Activated CD8-positive, alpha-beta T cell treated with anti-CD3 and anti-CD28 coated beads for 36 hours (primary cell): ENCODE measurements at regions not wholly inside any gene's neighbourhood (a gene's known extent, or its start where the extent isn't known, plus 50 kb on each side); places are given as distances from the start of the nearest gene placed in this dataset.
"Not testable (repeated sequence)": the region's sequence is repeated elsewhere in the genome, so short reads cannot be mapped to it uniquely, and the experiment has no call there.

Source experiments
- ATAC-seq: fragments of 200-7000 bp; cut with Tn5 transposase; one replicate; pipeline ENCODE4 v1.10.0; 2021; ENCODE audit warnings: mild to moderate bottlenecking, moderate library complexity
- CTCF ChIA-PET: fragments of 350-600 bp; sonication (Branson Sonifier 250); formaldehyde crosslinking; loops from one replicate; lab custom pipeline; 2021; ENCODE audit warnings: antibody characterized with exemption; lab: Charles Lee
- POLR2A ChIA-PET: fragments of 350-600 bp; sonication (Branson Sonifier 250); formaldehyde crosslinking; loops from one replicate; lab custom pipeline; 2021; ENCODE audit warnings: antibody characterized with exemption; lab: Charles Lee
- DNase-seq: peaks from one replicate; pipeline ENCODE4 v3.0.0-alpha.2; 2020
- H3K27ac Mint-ChIP-seq: one replicate; pipeline ENCODE4 v1.8.0; 2021; ENCODE audit warnings: mild to moderate bottlenecking, mixed read lengths
- H3K27me3 Mint-ChIP-seq: one replicate; pipeline ENCODE4 v1.8.0; 2021; ENCODE audit warnings: mixed read lengths
- H3K36me3 Mint-ChIP-seq: one replicate; pipeline ENCODE4 v1.8.0; 2021; ENCODE audit warnings: low read depth, mixed read lengths
- H3K4me1 Mint-ChIP-seq: one replicate; pipeline ENCODE4 v1.8.0; 2021; ENCODE audit warnings: low read depth, mixed read lengths
- H3K4me3 Mint-ChIP-seq: one replicate; pipeline ENCODE4 v1.8.0; 2021; ENCODE audit warnings: mild to moderate bottlenecking, moderate library complexity, mixed read lengths
- H3K9me3 Mint-ChIP-seq: one replicate; pipeline ENCODE4 v1.8.0; 2021; ENCODE audit warnings: mixed read lengths
- intact Hi-C: fragments of 100-400 bp; cut with micrococcal nuclease; formaldehyde crosslinking; loops from one replicate; pipeline ENCODE4 v1.10.0; 2022

DNA sequence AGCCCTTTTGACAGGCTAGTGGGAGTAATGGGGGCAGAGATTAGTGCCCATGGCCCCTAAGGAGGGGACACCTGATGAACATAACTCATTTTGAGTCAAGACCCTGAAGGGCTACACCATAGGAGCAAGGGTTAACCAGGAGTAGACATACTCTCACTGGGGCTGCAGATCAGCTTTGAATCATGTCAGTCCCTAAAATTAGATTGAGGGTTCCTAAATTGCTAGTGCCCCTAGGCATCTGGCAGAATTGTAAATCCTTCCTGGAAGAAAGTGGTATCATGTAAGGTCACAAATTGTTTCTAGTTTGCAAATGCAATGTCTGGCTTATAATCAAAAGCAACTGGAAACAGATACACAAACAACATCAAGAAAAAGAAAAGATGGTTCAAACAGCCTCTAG is 52.1 kb upstream of the LRRC37A2 start:
- CTCF ChIA-PET, H3K4me1 Mint-ChIP-seq, H3K27ac Mint-ChIP-seq, H3K27me3 Mint-ChIP-seq, intact Hi-C loops, H3K36me3 Mint-ChIP-seq, H3K4me3 Mint-ChIP-seq, H3K9me3 Mint-ChIP-seq, POLR2A ChIA-PET, DNase-seq, ATAC-seq: not testable (repeated sequence)

GRCh38 chr17:46455069-46455468 is 57.2 kb upstream of the LRRC37A2 start:
- H3K4me1 Mint-ChIP-seq, H3K27me3 Mint-ChIP-seq, H3K36me3 Mint-ChIP-seq, POLR2A ChIA-PET, H3K27ac Mint-ChIP-seq, H3K9me3 Mint-ChIP-seq, intact Hi-C loops, CTCF ChIA-PET, DNase-seq, H3K4me3 Mint-ChIP-seq, ATAC-seq: not testable (repeated sequence)

DNA sequence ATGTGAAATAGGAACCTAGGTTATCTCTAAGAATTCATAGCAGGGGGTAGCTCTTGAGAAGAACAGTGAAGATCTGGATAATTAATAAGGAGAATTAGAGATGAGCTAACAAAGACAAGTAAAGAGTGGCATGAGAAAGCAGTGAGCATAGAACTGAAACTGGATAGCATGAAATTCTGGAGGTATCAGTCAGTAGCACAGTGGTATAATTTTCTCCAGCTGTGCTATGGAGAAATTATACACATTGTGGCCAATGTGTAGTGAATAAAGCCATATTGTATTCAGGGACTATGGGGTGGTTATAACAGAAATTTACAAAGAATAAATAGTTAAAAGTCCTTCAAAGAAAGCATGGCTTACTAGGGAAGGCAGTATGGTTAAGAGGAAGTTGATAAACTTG is 57.7 kb upstream of the LRRC37A2 start:
- H3K27ac Mint-ChIP-seq, DNase-seq, POLR2A ChIA-PET, H3K36me3 Mint-ChIP-seq, H3K4me3 Mint-ChIP-seq, H3K4me1 Mint-ChIP-seq, H3K27me3 Mint-ChIP-seq, intact Hi-C loops, H3K9me3 Mint-ChIP-seq, ATAC-seq, CTCF ChIA-PET: not testable (repeated sequence)

DNA sequence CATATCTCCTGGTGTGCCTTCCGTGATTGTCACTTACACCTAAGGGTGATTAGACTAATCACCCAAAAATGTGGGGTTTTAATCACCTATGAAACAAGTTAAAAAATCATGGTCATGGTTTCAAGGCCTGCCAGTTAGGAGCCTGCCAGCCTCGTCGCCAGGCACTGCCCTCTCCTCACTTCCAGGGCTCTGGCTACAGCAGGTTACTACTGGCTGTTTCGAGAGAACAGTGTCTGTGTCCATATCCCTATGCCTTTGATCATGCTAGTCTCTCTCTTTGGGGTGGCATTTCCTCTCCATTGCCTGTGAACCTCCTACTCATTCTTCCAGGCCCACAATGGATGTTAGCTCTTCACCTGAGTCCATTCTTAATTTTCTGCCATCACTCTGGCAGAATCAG is 59.2 kb upstream of the LRRC37A2 start:
- H3K4me3 Mint-ChIP-seq, ATAC-seq, H3K4me1 Mint-ChIP-seq, intact Hi-C loops, POLR2A ChIA-PET, H3K27ac Mint-ChIP-seq, CTCF ChIA-PET, H3K9me3 Mint-ChIP-seq, H3K27me3 Mint-ChIP-seq, H3K36me3 Mint-ChIP-seq, DNase-seq: not testable (repeated sequence)

DNA sequence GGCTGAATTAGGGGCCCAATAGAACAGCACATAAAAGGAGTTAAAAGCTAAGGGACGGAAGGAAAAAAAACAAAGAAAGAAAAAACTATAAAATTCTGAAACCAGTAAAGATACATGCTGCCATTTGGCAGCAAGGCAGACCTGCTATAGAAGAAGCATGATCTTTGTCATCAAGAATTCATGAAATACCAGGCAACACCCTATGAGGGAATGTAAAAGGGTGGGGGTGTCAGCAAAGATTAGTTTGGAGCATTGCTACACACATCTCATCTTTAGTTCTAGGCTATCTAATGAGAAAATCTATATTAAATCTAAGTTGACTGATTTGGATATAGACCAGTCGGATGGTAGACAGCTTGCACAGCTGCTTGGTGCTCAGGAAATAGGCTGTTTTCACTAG is 66.4 kb upstream of the LRRC37A2 start:
- H3K4me3 Mint-ChIP-seq, H3K4me1 Mint-ChIP-seq, H3K27me3 Mint-ChIP-seq, ATAC-seq, H3K36me3 Mint-ChIP-seq, POLR2A ChIA-PET, intact Hi-C loops, DNase-seq, CTCF ChIA-PET, H3K9me3 Mint-ChIP-seq, H3K27ac Mint-ChIP-seq: not testable (repeated sequence)

DNA sequence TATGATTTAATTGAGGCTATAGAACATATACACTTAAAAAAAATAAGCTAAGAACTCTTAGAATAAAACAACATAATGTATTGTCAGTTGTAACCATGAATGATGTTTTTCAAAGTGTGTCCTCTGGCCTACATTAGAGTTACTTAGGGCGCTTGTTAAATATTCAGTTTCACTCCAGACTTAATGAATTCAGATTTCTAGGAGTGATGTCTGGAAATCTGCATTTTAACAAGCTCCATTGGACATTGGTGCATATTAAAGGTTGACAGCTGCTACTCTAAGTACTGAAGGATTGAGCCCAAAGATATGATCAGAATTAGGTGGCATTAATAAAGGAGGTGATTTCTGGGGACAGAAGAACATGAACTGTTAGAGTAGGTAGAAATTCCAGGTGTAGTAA is 66.9 kb upstream of the LRRC37A2 start:
- DNase-seq, intact Hi-C loops, ATAC-seq, H3K36me3 Mint-ChIP-seq, H3K4me1 Mint-ChIP-seq, H3K4me3 Mint-ChIP-seq, H3K27me3 Mint-ChIP-seq, H3K27ac Mint-ChIP-seq, CTCF ChIA-PET, H3K9me3 Mint-ChIP-seq, POLR2A ChIA-PET: not testable (repeated sequence)

- H3K4me1 Mint-ChIP-seq, intact Hi-C loops, CTCF ChIA-PET, H3K27me3 Mint-ChIP-seq, POLR2A ChIA-PET, DNase-seq, H3K27ac Mint-ChIP-seq, H3K9me3 Mint-ChIP-seq, ATAC-seq, H3K4me3 Mint-ChIP-seq, H3K36me3 Mint-ChIP-seq: not testable (repeated sequence)
Measured at GRCh38 chr17:46442153-46442552, 70.1 kb upstream of the LRRC37A2 start.

- POLR2A ChIA-PET, H3K4me3 Mint-ChIP-seq, H3K4me1 Mint-ChIP-seq, H3K27ac Mint-ChIP-seq, H3K27me3 Mint-ChIP-seq, DNase-seq, H3K9me3 Mint-ChIP-seq, CTCF ChIA-PET, ATAC-seq, intact Hi-C loops, H3K36me3 Mint-ChIP-seq: not testable (repeated sequence)
Measured at GRCh38 chr17:46440665-46441064, 71.6 kb upstream of the LRRC37A2 start.

DNA sequence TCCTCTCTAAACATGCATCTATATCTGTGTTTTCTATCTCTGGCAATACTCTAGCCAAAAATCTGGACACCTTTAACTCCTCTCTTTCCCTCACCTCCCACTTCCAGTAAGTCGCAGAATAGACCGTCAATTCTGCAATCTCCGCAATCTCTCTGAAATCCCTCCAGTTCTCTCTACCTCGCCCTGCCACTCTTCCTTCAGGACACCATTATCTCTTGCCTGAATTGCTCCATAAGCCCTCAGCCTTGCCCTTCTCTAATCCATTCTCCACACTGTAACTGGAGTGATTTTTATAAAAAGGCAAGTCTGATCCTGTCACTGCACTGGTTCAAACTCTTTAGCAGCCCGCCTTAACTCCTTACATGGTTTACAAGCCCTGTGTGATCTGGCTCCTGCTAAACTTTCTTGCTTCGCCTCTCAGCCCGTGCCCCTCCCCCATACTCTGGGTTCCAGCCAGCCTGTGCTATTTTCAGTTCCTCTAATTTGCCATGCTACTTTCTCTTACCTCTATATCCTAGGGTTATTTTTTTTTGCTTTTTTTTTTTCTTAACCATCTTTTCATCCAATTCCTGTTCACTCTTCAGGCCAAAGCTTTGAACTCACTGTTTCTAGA is 73.0 kb upstream of the ARL17B start:
- intact Hi-C loops, POLR2A ChIA-PET, H3K4me3 Mint-ChIP-seq, H3K4me1 Mint-ChIP-seq, CTCF ChIA-PET, ATAC-seq, H3K36me3 Mint-ChIP-seq, H3K27me3 Mint-ChIP-seq, H3K9me3 Mint-ChIP-seq, DNase-seq, H3K27ac Mint-ChIP-seq: not testable (repeated sequence)

DNA sequence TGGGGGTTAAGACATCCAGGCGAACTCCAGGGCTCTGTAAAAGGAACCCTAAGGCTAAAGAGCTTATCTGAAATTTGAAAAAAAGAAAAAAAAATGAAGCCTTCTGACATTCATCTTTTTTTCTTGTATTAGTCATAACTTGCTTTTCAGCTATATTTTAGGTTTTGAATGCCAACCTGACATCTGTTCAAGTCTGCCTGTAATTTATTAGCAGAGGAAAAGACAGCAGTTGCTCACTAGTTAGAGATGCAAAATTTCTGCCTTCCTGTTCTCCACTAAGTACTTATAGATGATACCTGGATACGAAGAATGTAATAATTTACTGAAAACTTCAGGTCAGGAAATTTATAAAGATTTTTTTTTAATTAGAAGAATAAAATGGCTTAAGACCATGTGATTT is 68.7 kb upstream of the ARL17B start:
- H3K4me1 Mint-ChIP-seq, H3K27ac Mint-ChIP-seq, H3K27me3 Mint-ChIP-seq: not testable (repeated sequence)

DNA sequence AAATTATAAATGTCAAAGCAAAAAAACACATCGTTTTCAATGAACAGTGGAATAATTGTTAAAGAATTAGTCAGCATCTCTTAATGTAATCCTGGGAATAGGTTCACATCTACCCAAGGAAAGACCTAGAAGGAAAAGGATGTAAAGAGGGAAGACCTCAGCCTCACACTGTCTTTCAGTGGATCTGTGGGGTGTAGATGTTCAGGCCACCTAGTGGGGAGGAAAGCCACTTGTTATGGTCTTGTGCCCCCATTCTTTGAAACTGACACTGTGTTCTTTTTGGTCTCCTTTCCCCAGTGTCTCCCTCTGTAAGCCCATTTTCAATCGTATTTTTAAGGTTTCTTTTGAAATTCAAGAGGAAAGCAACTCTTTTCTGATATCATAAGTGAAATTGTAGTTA is 68.1 kb upstream of the ARL17B start:
- H3K4me1 Mint-ChIP-seq, H3K36me3 Mint-ChIP-seq, CTCF ChIA-PET, ATAC-seq, DNase-seq, intact Hi-C loops, H3K4me3 Mint-ChIP-seq, H3K27ac Mint-ChIP-seq, H3K27me3 Mint-ChIP-seq, POLR2A ChIA-PET, H3K9me3 Mint-ChIP-seq: not testable (repeated sequence)

More for the DNA sequence above, 68.7 kb upstream of the ARL17B start:
- CTCF ChIA-PET, intact Hi-C loops, ATAC-seq, H3K9me3 Mint-ChIP-seq, DNase-seq, H3K4me3 Mint-ChIP-seq, H3K36me3 Mint-ChIP-seq, POLR2A ChIA-PET: not testable (repeated sequence)
